Mucosa of rectum (tissue), 2 donors: ENCODE measurements at regions not wholly inside any gene's neighbourhood (a gene's known extent, or its start where the extent isn't known, plus 50 kb on each side); places are given as distances from the start of the nearest gene placed in this dataset.

Experiments used
- H3K27ac ChIP-seq, 2 donors: one replicate each; pipeline ENCODE4 v1.7.0; 2013; ENCODE audit warnings: inconsistent platforms in 2 of 2, low read depth in 2 of 2, low read length in 2 of 2
- H3K27me3 ChIP-seq, 2 donors: one replicate each; pipeline ENCODE4 v1.7.0; 2013; ENCODE audit warnings: low read length in 2 of 2; ENCODE audit not compliant: control insufficient read depth in 2 of 2, insufficient read depth in 2 of 2
- H3K36me3 ChIP-seq, 2 donors: one replicate each; pipeline ENCODE4 v1.7.0; 2013; ENCODE audit warnings: low read length in 2 of 2; ENCODE audit not compliant: control insufficient read depth in 2 of 2, insufficient read depth in 2 of 2
- H3K4me1 ChIP-seq, 2 donors: one replicate each; pipeline ENCODE4 v1.7.0; 2013; ENCODE audit warnings: low read length in 2 of 2, mild to moderate bottlenecking in 1 of 2; ENCODE audit not compliant: control insufficient read depth in 2 of 2, insufficient read depth in 2 of 2
- H3K4me3 ChIP-seq, 2 donors: one replicate each; pipeline ENCODE4 v1.7.0; 2013; ENCODE audit warnings: low read length in 2 of 2
- H3K9ac ChIP-seq, 2 donors: one replicate each; pipeline ENCODE4 v1.7.0; 2013; ENCODE audit warnings: low read length in 2 of 2, low read depth in 1 of 2, mild to moderate bottlenecking in 1 of 2
- H3K9me3 ChIP-seq, 2 donors: one replicate each; pipeline ENCODE4 v1.7.0; 2013; ENCODE audit warnings: low read length in 2 of 2; ENCODE audit not compliant: control insufficient read depth in 2 of 2
- donor health status: healthy.
- donor health status: Normal muscosa, but diverticular disease.

- no peaks in the 10 kb centered on the region for H3K27me3 ChIP-seq
- no peak overlapping the region for H3K9ac ChIP-seq
- H3K4me3 ChIP-seq: no peak overlapping the region
- H3K27ac ChIP-seq: no peak overlapping the region
- no peaks in the 10 kb centered on the region for H3K9me3 ChIP-seq
- H3K36me3 ChIP-seq: no peaks in the 10 kb centered on the region
- H3K4me1 ChIP-seq: no peaks in the 10 kb centered on the region
Observed at GRCh38 chr12:16919551-16919950, 313.6 kb upstream of the LMO3 start.

GRCh38 chr12:16914853-16915252 is 308.9 kb upstream of the LMO3 start:
- no peaks in the 10 kb centered on the region for H3K27me3 ChIP-seq
- no peaks in the 10 kb centered on the region for H3K36me3 ChIP-seq
- H3K4me3 ChIP-seq: no peak overlapping the region
- H3K27ac ChIP-seq: no peak overlapping the region
- H3K9ac ChIP-seq: no peak overlapping the region
- H3K4me1 ChIP-seq: no peaks in the 10 kb centered on the region
- no peaks in the 10 kb centered on the region for H3K9me3 ChIP-seq

- no peaks in the 10 kb centered on the region for H3K9me3 ChIP-seq
- H3K9ac ChIP-seq: no peak overlapping the region
- no peaks in the 10 kb centered on the region for H3K36me3 ChIP-seq
- H3K4me1 ChIP-seq: no peaks in the 10 kb centered on the region
- H3K4me3 ChIP-seq: no peak overlapping the region
- no peak overlapping the region for H3K27ac ChIP-seq
- H3K27me3 ChIP-seq: no peaks in the 10 kb centered on the region
Observed at GRCh38 chr12:16913832-16914490, 308.0 kb upstream of the LMO3 start.

GRCh38 chr12:16901946-16902345 is 296.0 kb upstream of the LMO3 start:
- Histone ChIP-seq H3K27me3 (no peaks in the 10 kb centered on the region), H3K4me1 (no peaks in the 10 kb centered on the region), H3K4me3 (no peak overlapping the region), H3K9ac (no peak overlapping the region), H3K27ac (no peak overlapping the region), H3K36me3 (no peaks in the 10 kb centered on the region), H3K9me3 (no peaks in the 10 kb centered on the region)

GRCh38 chr12:16893426-16893825 is 287.5 kb upstream of the LMO3 start:
- no peaks in the 10 kb centered on the region for H3K36me3 ChIP-seq
- H3K4me3 ChIP-seq: no peak overlapping the region
- H3K9me3 ChIP-seq: no peaks in the 10 kb centered on the region
- no peaks in the 10 kb centered on the region for H3K27me3 ChIP-seq
- no peak overlapping the region for H3K9ac ChIP-seq
- no peak overlapping the region for H3K27ac ChIP-seq
- no peaks in the 10 kb centered on the region for H3K4me1 ChIP-seq

- no peak overlapping the region for H3K9ac ChIP-seq
Observed at GRCh38 chr12:16891673-16892072, 285.7 kb upstream of the LMO3 start.

GRCh38 chr12:16884819-16885218 is 278.9 kb upstream of the LMO3 start:
- H3K4me3 ChIP-seq: no peak overlapping the region
- H3K4me1 ChIP-seq: no peaks in the 10 kb centered on the region
- no peak overlapping the region for H3K9ac ChIP-seq
- no peaks in the 10 kb centered on the region for H3K9me3 ChIP-seq
- H3K36me3 ChIP-seq: no peaks in the 10 kb centered on the region
- no peaks in the 10 kb centered on the region for H3K27me3 ChIP-seq
- no peak overlapping the region for H3K27ac ChIP-seq

More at GRCh38 chr12:16891673-16892072, 285.7 kb upstream of the LMO3 start:
- Histone ChIP-seq H3K27me3 (no peaks in the 10 kb centered on the region), H3K9me3 (no peaks in the 10 kb centered on the region), H3K36me3 (no peaks in the 10 kb centered on the region), H3K4me3 (no peak overlapping the region), H3K27ac (no peak overlapping the region), H3K4me1 (no peaks in the 10 kb centered on the region)

- Histone ChIP-seq H3K4me3 (no peak overlapping the region), H3K27me3 (no peaks in the 10 kb centered on the region), H3K27ac (no peak overlapping the region), H3K36me3 (no peaks in the 10 kb centered on the region), H3K9ac (no peak overlapping the region), H3K4me1 (no peaks in the 10 kb centered on the region), H3K9me3 (no peaks in the 10 kb centered on the region)
Observed at GRCh38 chr12:16884056-16884455, 278.1 kb upstream of the LMO3 start.

GRCh38 chr12:16881986-16882570 is 276.1 kb upstream of the LMO3 start:
- Histone ChIP-seq H3K4me3 (no peak overlapping the region), H3K4me1 (no peaks in the 10 kb centered on the region), H3K36me3 (no peaks in the 10 kb centered on the region), H3K9me3 (no peaks in the 10 kb centered on the region), H3K27me3 (no peaks in the 10 kb centered on the region), H3K27ac (no peak overlapping the region), H3K9ac (no peak overlapping the region)

GRCh38 chr12:16880864-16881285 is 274.9 kb upstream of the LMO3 start:
- H3K4me1 ChIP-seq: no peaks in the 10 kb centered on the region
- no peaks in the 10 kb centered on the region for H3K27me3 ChIP-seq
- peak overlapping the region in 1 of 2 donors; percentile 34 for H3K9ac ChIP-seq
- H3K36me3 ChIP-seq: no peaks in the 10 kb centered on the region
- H3K9me3 ChIP-seq: no peaks in the 10 kb centered on the region
- H3K4me3 ChIP-seq: peak overlapping the region; percentile 62 to 67
- H3K27ac ChIP-seq: no peak overlapping the region
